Sigmoid colon (tissue), 4 donors: ENCODE measurements at regions not wholly inside any gene's neighbourhood (a gene's known extent, or its start where the extent isn't known, plus 50 kb on each side); places are given as distances from the start of the nearest gene placed in this dataset.

Source experiments
- EP300 ChIP-seq, 4 donors: sonication (generic); formaldehyde crosslinking; IDR thresholded peaks; one replicate each; pipeline ENCODE4 v1.6.1; 2017; ENCODE audit warnings: antibody characterized with exemption in 4 of 4
- POLR2AphosphoS5 ChIP-seq, 4 donors: sonication (generic); formaldehyde crosslinking; IDR thresholded peaks; one replicate each; pipeline ENCODE4 v1.6.1; 2017; ENCODE audit warnings: antibody characterized with exemption in 4 of 4

- TF ChIP-seq EP300 (IDR thresholded peaks at IDR 0.05) (no peak), POLR2AphosphoS5 (IDR thresholded peaks at IDR 0.05) (no peak)
These were observed 508.9 kb upstream of the ADAMTS9 start for GRCh38 chr3:65196663-65197062.
